Progenitor cell of endocrine pancreas (in vitro differentiated cells): ENCODE measurements at regions not wholly inside any gene's neighbourhood (a gene's known extent, or its start where the extent isn't known, plus 50 kb on each side); places are given as distances from the start of the nearest gene placed in this dataset.

Experiments used
- DNase-seq: peaks from one replicate; pipeline ENCODE4 v3.0.0; 2021; ENCODE audit warnings: low spot score; ENCODE audit not compliant: unreplicated experiment
- H3K27ac Mint-ChIP-seq: 2 replicates; pipeline ENCODE4 v1.8.0; 2021; ENCODE audit warnings: mild to moderate bottlenecking, moderate library complexity, mixed read lengths
- H3K27me3 Mint-ChIP-seq: 2 replicates; pipeline ENCODE4 v1.8.0; 2021; ENCODE audit warnings: mixed read lengths
- H3K36me3 Mint-ChIP-seq: 2 replicates; pipeline ENCODE4 v1.8.0; 2022; ENCODE audit warnings: mixed read lengths; ENCODE audit not compliant: insufficient read depth
- H3K4me1 Mint-ChIP-seq: 2 replicates; pipeline ENCODE4 v1.8.0; 2021; ENCODE audit warnings: low read depth, mixed read lengths
- H3K4me3 Mint-ChIP-seq: 2 replicates; pipeline ENCODE4 v1.8.0; 2021; ENCODE audit warnings: low read depth, mild to moderate bottlenecking, moderate library complexity, mixed read lengths
- H3K9me3 Mint-ChIP-seq: 2 replicates; pipeline ENCODE4 v1.8.0; 2021; ENCODE audit warnings: low read depth, mixed read lengths
- CTCF ChIP-seq: fragments of 200-600 bp; sonication (generic); IDR thresholded peaks from one replicate; pipeline ENCODE4 v1.5.0; 2021; ENCODE audit warnings: antibody characterized with exemption, mild to moderate bottlenecking; ENCODE audit not compliant: unreplicated experiment

GRCh38 chr11:11032066-11032465 lies 174.2 kb upstream of the ZBED5 start:
- Mint-ChIP-seq H3K9me3 (no peaks in the 10 kb centered on the region), H3K4me3 (no peak overlapping the region), H3K4me1 (no peaks in the 10 kb centered on the region), H3K27ac (no peak overlapping the region), H3K27me3 (peaks cover 10% of the 10 kb centered on the region), H3K36me3 (no peaks in the 10 kb centered on the region)
- TF ChIP-seq CTCF: no peak
- DNase-seq: no peak

GRCh38 chr11:11029027-11029426 lies 171.2 kb upstream of the ZBED5 start:
- H3K9me3 Mint-ChIP-seq: no peaks in the 10 kb centered on the region
- DNase-seq: no peak
- peaks cover 8% of the 10 kb centered on the region for H3K27me3 Mint-ChIP-seq
- H3K27ac Mint-ChIP-seq: no peak overlapping the region
- no peaks in the 10 kb centered on the region for H3K4me1 Mint-ChIP-seq
- no peak overlapping the region for H3K4me3 Mint-ChIP-seq
- no peaks in the 10 kb centered on the region for H3K36me3 Mint-ChIP-seq
- no peak for TF ChIP-seq CTCF

GRCh38 chr11:11028017-11028692 lies 170.3 kb upstream of the ZBED5 start:
- H3K36me3 Mint-ChIP-seq: no peaks in the 10 kb centered on the region
- TF ChIP-seq CTCF: peak; percentile 77
- DNase-seq: peak; percentile 56
- H3K9me3 Mint-ChIP-seq: no peaks in the 10 kb centered on the region
- H3K4me3 Mint-ChIP-seq: no peak overlapping the region
- no peak overlapping the region for H3K27ac Mint-ChIP-seq
- no peaks in the 10 kb centered on the region for H3K4me1 Mint-ChIP-seq
- H3K27me3 Mint-ChIP-seq: peaks cover 8% of the 10 kb centered on the region

GRCh38 chr11:11027288-11027687 lies 169.4 kb upstream of the ZBED5 start:
- Mint-ChIP-seq H3K36me3 (no peaks in the 10 kb centered on the region), H3K27ac (no peak overlapping the region)

GRCh38 chr11:11025087-11025486 lies 167.2 kb upstream of the ZBED5 start:
- Mint-ChIP-seq H3K27me3 (peaks cover 19% of the 10 kb centered on the region), H3K4me1 (no peaks in the 10 kb centered on the region), H3K36me3 (no peaks in the 10 kb centered on the region), H3K9me3 (no peaks in the 10 kb centered on the region), H3K4me3 (no peak overlapping the region), H3K27ac (no peak overlapping the region)
- no peak for TF ChIP-seq CTCF
- no peak for DNase-seq

More at GRCh38 chr11:11027288-11027687, 169.4 kb upstream of the ZBED5 start:
- no peak for TF ChIP-seq CTCF
- no peak for DNase-seq
- H3K27me3 Mint-ChIP-seq: peaks cover 8% of the 10 kb centered on the region
- H3K4me3 Mint-ChIP-seq: no peak overlapping the region
- H3K9me3 Mint-ChIP-seq: no peaks in the 10 kb centered on the region
- H3K4me1 Mint-ChIP-seq: no peaks in the 10 kb centered on the region
